ENCODE measurements at regions not wholly inside any gene's neighbourhood (a gene's known extent, or its start where the extent isn't known, plus 50 kb on each side); places are given as distances from the start of the nearest gene placed in this dataset.

- ATAC-seq (ENCODE audit: low FRiP score): no peak
- no peak for DNase-seq (ENCODE audit: low spot score)
- no peak for TF ChIP-seq CTCF (IDR thresholded peaks at IDR 0.05)
Measured at GRCh38 chr20:60990643-60991042, 261.4 kb upstream of the CDH4 start.

- DNase-seq (ENCODE audit: low spot score) (no peak), ATAC-seq (ENCODE audit: low FRiP score) (no peak)
- TF ChIP-seq CTCF (IDR thresholded peaks at IDR 0.05): no peak
Measured at GRCh38 chr20:60993433-60994044, 258.5 kb upstream of the CDH4 start.

- DNase-seq (ENCODE audit: low spot score) (no peak), ATAC-seq (ENCODE audit: low FRiP score) (no peak)
- no peak for TF ChIP-seq CTCF (IDR thresholded peaks at IDR 0.05)
Measured at GRCh38 chr20:60999250-60999649, 252.8 kb upstream of the CDH4 start.

GRCh38 chr20:61002090-61002489, 250.0 kb upstream of the CDH4 start:
- TF ChIP-seq CTCF (IDR thresholded peaks at IDR 0.05): no peak
- no peak for DNase-seq (ENCODE audit: low spot score)
- ATAC-seq (ENCODE audit: low FRiP score): no peak

- ATAC-seq (ENCODE audit: low FRiP score) (no peak), DNase-seq (ENCODE audit: low spot score) (no peak)
- no peak for TF ChIP-seq CTCF (IDR thresholded peaks at IDR 0.05)
Measured at GRCh38 chr20:61014491-61014890, 237.6 kb upstream of the CDH4 start.

GRCh38 chr20:61015602-61016001, 236.5 kb upstream of the CDH4 start:
- ATAC-seq (ENCODE audit: low FRiP score): no peak
- DNase-seq (ENCODE audit: low spot score): no peak
- TF ChIP-seq CTCF (IDR thresholded peaks at IDR 0.05): no peak

- no peak for DNase-seq (ENCODE audit: low spot score)
- ATAC-seq (ENCODE audit: low FRiP score): no peak
- no peak for TF ChIP-seq CTCF (IDR thresholded peaks at IDR 0.05)
Measured at GRCh38 chr20:61019322-61019721, 232.7 kb upstream of the CDH4 start.
